ENCODE measurements at regions not wholly inside any gene's neighbourhood (a gene's known extent, or its start where the extent isn't known, plus 50 kb on each side); places are given as distances from the start of the nearest gene placed in this dataset.
"Not testable (repeated sequence)": the region's sequence is repeated elsewhere in the genome, so short reads cannot be mapped to it uniquely, and the experiment has no call there.

DNA sequence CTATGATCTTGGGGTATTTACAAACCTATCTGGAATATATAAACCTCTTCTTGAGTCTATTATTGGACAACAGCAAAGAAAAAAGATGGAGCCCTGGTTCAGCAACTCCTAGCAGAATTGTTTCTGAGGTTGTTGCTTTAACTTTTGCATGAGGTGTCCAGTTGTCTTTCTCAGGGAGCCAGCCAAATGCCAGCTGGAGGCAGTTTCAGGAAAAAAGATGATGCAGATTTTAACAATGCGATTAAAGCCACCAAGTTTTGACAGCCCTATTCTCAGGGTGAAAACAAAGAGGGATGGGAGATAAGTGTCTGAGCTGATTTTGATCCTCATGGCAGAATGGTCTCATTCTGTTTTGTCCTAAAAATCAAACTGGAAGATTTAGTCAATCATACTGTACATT is 181.6 kb upstream of the RASGRP1 start:
- FAIRE-seq, result no peak

DNA sequence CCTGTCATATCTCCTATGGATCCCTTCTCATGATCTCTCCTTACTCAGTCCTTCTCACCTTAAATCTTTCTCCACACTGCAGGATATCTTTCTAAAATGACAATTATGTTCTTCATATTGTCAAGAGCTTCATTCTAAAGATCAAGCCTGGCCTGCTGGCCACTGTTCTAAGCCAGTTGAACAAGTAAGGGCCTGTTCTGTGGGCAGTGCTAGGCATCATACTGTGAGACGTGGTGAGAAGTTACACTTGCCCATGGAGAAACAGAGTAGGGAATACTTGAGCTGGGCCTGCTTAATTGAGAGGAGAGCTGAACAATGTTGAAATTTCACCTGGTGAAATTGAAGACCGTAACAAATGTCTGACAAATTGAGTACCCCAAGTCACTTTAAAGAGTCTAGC is 184.1 kb upstream of the RASGRP1 start:
- no peak for FAIRE-seq

DNA sequence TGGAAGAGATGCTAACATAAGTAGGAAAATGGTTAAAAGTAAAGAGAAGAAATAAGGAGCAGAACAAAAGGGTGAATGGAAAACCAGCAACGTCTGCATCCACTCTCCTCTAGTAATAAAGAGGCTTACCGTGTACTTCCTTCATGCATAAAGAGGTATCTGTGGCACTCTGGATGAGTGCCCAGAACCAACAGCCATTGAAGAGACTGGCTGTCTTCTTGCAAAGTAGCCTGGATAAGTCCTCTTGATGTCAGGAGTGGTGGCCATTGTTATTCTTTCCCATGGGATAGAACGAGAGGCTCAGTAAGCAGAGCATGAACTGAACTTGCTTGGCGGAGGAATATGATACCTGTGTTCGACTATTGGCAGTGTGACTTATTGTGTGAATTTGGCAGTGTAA is 186.2 kb upstream of the RASGRP1 start:
- no peak for FAIRE-seq

DNA sequence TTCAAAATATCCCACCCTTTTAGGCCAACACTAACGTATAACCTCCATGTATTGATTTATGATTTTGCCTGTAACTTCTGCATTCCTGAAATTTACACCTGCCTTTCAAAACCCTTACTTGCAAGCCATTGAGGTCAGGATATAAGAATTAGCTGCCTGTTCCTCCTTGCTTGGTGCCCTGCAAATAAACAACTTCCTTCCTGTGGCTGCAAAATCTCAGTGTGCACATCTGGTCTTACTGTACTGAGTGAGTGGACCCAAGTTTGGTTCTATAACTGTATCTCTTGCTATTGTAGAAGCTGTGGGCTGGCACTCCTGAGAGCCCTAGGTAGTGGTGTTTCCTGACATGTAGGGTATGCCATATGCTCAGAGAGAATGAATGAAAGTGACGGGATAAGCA is 191.1 kb upstream of the RASGRP1 start:
- FAIRE-seq, result no peak

DNA sequence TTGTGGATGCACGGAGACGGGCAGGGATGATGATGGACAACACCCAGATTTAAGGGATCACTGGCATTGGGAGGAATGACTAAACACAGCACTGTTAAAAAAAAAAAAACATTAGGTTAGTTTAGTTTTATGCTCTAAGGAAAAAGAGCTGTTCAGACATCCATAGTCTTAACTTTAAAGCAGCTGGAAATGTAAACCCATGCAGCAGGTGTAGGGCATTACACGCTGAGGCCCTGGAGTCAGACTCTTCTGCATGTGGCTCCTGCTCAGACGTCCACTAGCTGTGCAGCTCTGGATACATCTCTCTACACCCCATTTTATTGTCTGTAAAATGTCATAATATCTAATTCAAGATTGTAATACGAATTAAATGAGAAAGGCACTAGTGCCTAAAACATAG is 191.8 kb upstream of the RASGRP1 start:
- FAIRE-seq, result no peak

DNA sequence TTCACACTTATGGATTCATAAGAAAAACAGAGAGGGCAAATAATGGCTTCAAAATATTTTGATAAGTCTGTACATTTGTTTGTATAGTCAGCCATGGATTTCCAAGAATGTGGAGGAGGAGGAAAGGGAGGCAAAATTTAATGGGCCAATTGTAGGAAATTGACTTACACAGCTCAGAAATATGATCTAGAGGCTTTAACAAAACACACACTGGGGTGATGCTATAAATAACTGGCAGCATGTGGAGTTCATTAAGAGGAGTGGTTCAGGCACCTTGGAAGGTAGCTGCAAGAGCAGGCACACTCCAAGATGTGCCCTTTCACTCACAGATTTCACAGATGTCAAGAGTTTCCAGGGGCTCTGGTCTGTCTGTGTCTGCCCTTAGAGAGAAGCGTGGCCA is 193.4 kb upstream of the RASGRP1 start:
- FAIRE-seq, result no peak

DNA sequence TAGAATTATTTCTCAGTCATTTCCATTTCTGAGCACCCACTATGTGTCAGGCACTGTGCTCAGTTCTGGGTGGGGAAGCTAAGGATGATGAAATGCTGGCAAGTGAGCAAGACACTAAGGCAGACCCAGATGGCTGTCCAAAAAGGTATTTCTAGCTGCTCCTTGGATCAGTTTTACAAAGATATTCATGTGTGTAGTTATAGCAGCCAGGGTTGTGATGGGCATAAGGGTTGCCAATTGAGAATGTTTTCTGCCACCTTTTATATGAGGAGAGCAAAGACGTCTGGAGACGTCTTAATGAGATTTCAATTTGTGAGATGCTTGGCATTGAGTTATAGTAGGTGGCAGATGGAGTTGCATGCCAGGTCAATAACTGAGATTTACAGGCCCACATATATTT is 197.1 kb upstream of the RASGRP1 start:
- FAIRE-seq, result no peak

DNA sequence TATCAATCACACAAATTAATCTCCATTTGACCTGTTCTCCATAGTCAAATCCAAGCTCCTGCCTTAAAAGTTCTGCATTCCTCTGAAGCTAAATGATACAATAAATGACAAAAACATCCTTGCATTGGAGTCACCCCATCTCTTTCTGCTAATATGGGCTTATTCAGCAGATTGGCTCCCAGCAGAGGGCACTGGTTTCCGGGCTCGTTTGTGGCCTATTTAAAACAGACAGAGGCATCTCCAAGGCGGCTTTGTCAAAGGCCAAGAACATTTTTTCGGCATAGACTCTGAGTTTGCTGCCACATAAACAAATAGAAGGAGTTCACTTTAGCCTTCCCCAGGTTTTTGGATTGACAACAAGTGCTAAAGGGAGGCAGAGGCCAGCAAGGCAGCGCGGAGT is 204.4 kb upstream of the RASGRP1 start:
- FAIRE-seq, result no peak

DNA sequence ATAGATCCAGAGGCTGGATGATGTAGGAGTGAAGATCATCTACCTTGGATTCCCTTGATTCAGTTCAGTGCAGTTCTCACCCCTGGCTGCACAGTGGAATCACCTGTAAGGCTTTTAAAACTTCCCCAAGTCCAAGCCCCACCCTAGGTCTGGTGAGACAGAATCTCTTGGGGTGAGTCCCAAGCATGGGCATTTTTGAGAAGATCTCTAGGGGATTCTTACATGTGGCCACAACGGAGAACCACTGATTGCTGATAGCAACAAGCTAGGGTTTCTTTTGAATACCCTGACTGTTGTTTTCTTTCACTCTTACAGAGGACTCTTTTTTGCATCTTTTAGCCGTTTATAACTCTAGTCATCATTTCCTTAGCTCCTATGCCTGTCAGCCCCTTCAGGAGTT is 204.9 kb upstream of the RASGRP1 start:
- no peak for FAIRE-seq

DNA sequence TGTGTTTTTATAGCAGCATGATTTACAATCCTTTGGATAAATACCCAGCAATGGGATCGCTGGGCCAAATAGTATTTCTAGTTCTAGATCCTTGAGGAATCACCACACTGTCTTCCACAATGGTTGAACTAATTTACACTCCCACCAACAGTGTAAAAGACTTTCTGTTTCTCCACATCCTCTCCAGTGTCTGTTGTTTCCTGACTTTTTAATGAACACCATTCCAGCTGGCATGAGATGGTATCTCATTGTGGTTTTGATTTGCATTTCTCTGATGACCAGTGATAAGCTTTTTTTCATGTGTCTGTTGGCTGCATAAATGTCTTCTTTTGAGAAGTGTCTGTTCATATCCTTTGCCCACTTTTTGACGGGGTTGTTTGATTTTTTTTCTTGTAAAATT is 209.5 kb upstream of the RASGRP1 start:
- not testable (repeated sequence) for FAIRE-seq

DNA sequence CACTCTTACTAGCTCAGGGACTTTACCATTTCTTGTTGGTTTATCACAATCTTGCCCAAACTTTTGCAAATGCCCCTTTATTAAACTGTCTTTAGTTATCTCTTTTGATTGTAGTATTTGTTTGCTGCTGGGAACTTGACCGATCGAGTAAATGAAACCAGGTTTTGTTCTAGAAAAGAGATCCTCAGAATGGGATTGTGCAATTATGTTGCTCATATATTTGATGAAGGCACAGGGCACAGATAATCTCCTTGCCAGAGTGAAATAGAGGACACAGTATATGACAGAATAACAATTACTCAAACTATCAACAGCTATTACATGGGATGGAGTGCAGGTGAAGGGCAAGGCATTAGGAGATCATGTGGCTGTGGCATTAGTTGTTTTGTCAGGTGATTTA is 216.6 kb upstream of the RASGRP1 start:
- no peak for FAIRE-seq

DNA sequence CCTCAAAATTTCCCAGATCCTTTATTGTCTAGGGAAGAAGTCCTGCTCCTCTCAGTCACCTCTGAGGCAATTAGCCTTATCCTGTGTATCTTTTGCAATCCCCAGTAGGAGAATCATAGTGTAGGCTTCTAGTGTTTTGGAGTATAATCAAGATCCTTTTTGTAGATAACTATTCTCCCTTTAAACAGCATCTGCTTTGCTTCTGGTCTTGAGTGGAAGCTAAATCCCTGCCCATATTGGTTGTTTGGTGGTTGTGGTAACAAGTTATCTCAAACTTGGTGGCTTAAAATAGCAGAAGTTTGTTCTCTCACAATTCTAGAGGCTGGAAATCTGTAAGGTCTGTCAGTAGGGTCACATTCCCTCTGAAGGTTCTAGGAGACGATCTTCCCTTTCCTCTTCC is 217.5 kb upstream of the RASGRP1 start:
- no peak for FAIRE-seq

DNA sequence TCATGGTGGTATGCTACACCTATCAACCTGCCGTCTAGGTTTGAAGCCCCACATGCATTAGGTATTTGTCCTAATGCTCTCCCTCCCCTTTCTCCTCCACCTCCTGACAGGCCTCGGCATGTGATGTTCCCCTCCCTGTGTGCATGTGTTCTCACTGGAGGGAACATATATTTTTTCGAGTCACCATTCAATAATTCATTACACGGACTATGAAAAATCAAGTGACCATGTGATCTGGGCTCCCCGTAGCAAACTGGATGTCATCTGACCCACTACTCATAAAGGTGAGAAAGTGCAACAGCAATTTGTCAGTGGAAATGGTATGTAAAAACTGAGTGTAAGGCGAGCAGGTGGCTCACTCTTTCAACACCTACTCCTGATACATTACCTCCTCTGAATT is 224.3 kb upstream of the RASGRP1 start:
- FAIRE-seq, result no peak

DNA sequence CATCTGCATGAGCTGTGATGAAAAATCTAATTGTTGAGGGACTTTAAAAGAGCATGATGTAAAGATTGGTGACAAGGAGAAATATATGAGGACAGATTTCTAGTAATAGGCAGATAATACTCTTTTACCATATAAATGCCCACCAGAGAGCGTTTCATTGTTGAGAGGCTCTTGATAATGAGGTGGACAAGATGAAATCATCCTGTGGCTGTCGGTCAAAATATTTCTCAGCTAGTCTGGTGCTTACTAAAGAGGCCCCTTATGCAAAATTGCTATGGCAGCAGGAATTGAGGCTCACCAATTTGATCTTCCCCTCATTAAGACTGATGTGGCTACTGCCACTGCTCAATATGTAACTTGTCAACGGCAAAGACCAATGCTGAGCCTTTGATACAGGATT is 225.0 kb upstream of the RASGRP1 start:
- FAIRE-seq, result no peak

DNA sequence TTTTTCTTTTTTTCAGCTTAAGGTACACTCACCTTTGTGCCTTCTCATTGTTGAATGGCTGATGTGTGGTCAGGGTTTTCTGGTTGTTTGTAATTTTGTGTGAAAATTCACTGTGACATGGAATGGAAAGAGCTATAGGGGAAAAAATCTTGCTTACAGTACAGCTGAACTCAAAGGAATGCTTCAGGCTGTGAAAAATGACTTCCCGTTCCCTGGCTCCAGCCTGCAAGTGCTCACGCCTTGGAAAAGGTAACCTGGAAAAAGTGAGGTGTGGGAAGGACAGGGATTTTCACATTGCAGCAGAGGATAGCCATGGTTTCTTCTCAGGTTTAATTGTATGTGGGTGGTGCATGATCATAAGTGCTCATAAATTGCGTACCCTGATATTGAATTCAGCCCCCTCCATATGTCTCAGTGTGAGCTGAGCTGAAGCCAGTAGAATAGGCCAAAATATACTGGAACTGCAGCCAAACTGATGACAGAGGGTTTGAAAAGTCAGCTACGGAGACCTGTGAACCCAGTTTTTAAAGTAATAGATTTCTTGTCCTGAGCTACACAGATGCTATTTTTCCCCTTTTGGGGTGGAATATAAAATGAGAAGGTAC is 228.7 kb upstream of the RASGRP1 start:
- FAIRE-seq, result no peak

DNA sequence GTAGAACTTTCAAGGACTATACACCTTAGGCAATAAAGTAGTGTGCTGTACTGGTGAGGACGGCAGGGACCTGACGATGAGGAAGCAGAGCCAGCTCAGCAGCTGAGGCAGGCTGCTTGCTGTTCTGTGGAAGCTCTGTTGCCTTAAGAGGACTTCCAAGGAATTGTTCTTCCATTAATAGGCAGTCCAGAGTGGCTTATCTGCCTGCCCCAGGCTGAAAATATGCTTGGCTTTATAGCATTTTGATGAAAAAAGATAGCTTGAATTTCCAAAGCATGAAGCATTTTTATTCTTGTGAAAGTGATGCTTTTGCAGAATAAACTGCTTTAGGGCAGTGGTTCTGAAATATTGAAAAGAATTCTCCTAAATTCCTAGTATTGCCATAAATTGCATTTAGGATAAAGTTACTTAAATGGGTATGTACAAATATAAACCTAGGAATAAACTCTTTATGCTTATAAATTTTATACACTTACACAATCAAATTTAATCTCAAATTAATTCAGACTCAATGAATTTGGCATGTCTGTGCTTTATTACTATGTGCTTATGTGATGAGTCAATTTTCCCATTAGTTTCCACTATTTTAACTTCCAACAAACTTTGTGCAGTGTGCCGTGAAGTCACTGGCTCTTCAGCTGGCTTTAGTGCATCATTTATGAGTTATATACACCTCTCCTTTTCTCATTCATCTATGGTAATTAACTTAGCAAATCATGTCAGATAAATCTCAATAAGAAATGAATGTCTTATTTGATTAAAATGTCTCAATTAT is 231.0 kb upstream of the RASGRP1 start:
- peak; percentile 13 for FAIRE-seq

DNA sequence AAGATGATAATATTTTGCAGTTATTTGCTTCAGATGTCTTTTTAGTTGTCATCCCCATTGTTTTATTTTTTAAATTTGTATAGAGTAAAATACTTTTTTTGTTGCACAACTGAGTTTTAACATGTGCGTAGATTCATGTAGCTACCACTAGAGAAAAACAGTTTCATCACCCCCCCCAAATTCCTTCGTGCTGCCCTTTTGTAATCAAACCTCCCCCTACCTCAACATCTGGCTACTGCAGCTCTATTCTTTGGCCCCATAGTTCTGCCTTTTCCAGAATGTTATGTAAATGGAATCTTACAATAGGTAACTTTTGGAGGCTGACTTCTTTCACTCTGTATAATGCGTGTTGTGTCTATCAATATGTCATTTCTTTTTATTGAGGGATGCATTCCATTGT is 232.0 kb upstream of the RASGRP1 start:
- FAIRE-seq, result no peak

DNA sequence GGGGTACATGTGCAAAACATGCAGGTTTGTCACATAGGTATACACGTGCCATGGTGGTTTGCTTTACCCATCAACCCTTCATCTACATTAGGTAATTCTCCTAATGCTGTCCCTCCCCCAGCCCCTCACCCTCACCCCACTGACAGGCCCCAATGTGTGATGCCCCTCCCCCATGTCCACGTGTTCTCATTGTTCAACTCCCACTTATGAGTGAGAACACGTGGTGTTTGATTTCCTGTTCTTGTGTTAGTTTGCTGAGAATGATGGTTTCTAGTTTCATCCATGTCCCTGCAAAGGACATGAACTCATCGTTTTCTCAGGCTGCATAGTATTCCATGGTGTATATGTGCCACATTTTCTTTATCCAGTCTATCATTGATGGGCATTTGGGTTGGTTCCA is 232.9 kb upstream of the RASGRP1 start:
- FAIRE-seq, result not testable (repeated sequence)

DNA sequence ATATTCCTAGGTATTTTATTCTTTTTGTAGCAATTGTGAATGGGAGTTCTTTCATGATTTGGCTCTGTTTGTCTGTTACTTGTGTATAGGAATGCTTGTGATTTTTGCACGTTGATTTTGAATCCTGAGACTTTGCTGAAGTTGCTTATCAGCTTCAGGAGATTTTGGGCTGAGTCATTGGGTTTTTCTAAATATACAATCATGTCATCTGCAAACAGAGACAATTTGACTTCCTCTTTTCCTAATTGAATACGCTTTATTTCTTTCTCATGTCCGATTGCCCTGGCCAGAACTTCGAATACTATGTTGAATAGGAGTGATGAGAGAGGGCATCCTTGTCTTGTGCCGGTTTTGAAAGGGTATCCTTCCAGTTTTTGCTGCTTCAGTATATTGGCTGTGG is 234.6 kb upstream of the RASGRP1 start:
- not testable (repeated sequence) for FAIRE-seq

DNA sequence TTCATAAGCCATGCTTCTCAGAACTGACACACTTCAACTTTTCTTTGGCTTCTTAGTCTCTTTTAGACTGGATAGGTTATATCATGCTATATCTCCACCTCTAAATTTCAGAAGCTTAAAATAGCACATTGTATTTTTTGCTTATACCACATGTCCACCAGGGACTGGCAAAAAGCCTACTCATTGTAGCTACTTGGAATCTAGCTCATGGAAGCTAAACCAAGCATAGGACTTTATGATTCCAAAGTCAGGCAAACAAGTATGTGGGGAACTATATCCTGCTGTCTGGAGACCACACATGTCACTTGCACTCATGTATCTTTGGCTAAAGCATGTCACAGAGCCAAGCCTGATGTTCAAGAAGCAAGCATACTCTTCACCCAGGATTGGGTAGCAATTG is 245.0 kb upstream of the RASGRP1 start:
- FAIRE-seq, result no peak

DNA sequence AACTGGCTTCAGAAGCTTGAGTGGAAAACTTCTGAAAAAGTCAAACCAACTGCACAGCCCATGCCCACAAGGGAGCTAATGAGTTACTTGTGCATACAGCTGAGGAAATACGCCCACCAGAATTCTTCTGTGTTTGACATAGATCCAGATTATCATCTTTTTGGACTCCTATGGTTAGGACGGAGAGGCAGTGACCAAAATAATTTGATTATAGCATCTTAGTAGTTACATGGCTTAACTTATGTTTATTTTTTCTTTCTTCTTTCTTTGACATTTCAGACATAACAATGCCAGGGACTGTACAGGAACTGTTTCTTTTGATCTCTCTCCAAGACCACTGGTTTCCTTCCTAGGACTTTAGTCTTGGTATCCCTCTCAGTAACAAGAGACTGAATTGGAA is 246.1 kb upstream of the RASGRP1 start:
- FAIRE-seq, result no peak

DNA sequence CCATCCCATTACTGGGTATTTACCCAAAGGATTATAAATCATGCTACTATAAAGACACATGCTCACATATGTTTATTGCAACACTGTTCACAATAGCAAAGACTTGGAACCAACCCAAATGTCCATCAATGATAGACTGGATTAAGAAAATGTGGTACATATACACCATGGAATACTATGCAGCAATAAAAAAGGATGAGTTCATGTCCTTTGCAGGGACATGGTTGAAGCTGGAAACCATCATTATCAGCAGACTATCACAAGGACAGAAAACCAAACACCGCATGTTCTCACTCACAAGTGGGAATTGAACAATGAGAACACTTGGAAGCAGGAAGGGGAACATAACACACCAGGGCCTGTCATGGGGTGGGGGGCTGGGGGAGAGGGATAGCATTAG is 249.6 kb upstream of the RASGRP1 start:
- FAIRE-seq, result not testable (repeated sequence)

DNA sequence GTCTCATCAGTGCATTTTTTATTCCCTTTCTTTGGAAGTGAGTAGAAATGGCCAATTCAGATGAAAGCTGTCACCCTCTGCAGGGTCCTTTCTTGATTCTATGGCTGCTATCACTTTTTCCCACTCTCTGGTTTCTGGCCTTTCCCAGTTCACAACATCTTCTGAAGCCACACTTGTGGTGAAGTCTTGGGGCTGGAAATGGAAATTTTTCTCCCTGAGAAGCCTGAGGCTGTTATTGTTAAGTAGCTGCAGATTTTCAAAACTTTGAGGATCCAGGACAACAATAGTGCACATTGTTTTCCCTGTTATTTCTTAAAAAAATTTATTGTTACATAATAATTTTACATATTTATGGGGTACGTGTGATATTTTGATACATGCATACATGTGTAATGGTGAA is 250.3 kb upstream of the RASGRP1 start:
- no peak for FAIRE-seq

DNA sequence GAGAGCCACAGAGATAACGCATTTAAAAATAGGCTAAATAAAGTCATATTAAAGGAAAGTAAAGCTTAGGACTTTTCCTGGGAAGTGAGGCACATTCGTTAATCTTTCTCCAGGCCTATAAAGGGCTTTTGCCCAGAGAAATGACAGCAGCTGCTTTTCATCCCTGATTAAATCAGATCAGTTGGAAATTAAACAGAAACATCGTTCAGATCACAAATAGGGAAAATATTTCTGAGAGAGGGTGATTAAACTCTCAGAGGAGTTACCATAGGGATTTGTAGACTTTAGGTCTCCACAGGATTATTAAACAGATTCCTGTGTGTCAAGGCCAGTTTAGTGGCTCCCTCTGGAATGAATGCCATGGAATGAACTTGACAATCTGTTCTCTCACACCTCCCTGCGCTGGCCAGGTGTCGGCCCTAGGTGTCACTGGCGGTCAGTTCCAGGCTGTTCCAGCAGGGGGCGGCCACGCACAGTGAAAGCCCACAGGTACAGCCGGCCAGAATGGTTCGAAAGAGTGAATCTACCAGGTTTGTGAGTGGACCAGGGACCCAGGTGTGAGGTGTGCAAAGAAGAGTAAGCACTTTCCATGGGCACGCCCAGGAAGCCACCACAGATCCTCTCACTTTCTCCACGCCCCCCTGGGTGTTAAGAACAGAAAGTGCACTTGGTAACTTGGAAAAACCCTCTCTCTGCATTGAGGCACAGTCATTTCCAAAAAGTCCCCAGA is 253.0 kb upstream of the RASGRP1 start:
- FAIRE-seq, result no peak
